Calu3 (cell line): ENCODE measurements at regions not wholly inside any gene's neighbourhood (a gene's known extent, or its start where the extent isn't known, plus 50 kb on each side); places are given as distances from the start of the nearest gene placed in this dataset.

Experiments
- BruUV-seq: library from RNA; stranded (reverse); fragments of 400-500 nt; replicated peaks from 2 replicates; lab custom pipeline; 2021; lab: Mats Ljungman, UMichigan
- CTCF ChIA-PET: fragments of 300-600 bp; sonication (Branson Sonifier 250); formaldehyde crosslinking; loops from one replicate; lab custom pipeline; 2022; ENCODE audit warnings: antibody characterized with exemption; lab: Charles Lee
- DNase-seq: peaks from one replicate; pipeline ENCODE4 v3.0.0; 2022
- H3K27ac Mint-ChIP-seq: one replicate; pipeline ENCODE4 v1.8.0; 2022; ENCODE audit warnings: mixed read lengths; ENCODE audit not compliant: unreplicated experiment
- H3K27me3 Mint-ChIP-seq: one replicate; pipeline ENCODE4 v1.8.0; 2022; ENCODE audit warnings: mixed read lengths; ENCODE audit not compliant: unreplicated experiment
- H3K36me3 Mint-ChIP-seq: one replicate; pipeline ENCODE4 v1.8.0; 2022; ENCODE audit warnings: mild to moderate bottlenecking, moderate library complexity, mixed read lengths; ENCODE audit not compliant: insufficient read depth, unreplicated experiment
- H3K4me1 Mint-ChIP-seq: one replicate; pipeline ENCODE4 v1.8.0; 2022; ENCODE audit warnings: mild to moderate bottlenecking, low read depth, mixed read lengths; ENCODE audit not compliant: unreplicated experiment
- H3K4me3 Mint-ChIP-seq: one replicate; pipeline ENCODE4 v1.8.0; 2022; ENCODE audit warnings: mild to moderate bottlenecking, low read depth, moderate library complexity, mixed read lengths; ENCODE audit not compliant: unreplicated experiment
- H3K9me3 Mint-ChIP-seq: one replicate; pipeline ENCODE4 v1.8.0; 2022; ENCODE audit warnings: low read depth, mixed read lengths; ENCODE audit not compliant: unreplicated experiment
- CTCF ChIP-seq: fragments of 200-600 bp; IDR thresholded peaks from one replicate; pipeline ENCODE4 v1.8.0; 2022; ENCODE audit warnings: antibody characterized with exemption; ENCODE audit not compliant: unreplicated experiment
- intact Hi-C: fragments of 100-400 bp; cut with micrococcal nuclease; formaldehyde crosslinking; loops from one replicate; pipeline ENCODE4 v1.10.0; 2022; ENCODE audit not compliant: unreplicated experiment

- TF ChIP-seq CTCF: no peak
- CTCF ChIA-PET: interaction anchor here (0.5 to 1.1 kb wide), 2 partner anchors 45 to 264 kb away, joined by 3 to 4 read pairs; no protein-coding TSS in a partner anchor
- H3K27ac Mint-ChIP-seq: no peak overlapping the region
- no peak for DNase-seq
- no peaks in the 10 kb centered on the region for H3K27me3 Mint-ChIP-seq
- H3K36me3 Mint-ChIP-seq: peaks cover 6% of the 10 kb centered on the region
- BruUV-seq: no TSS peak
- H3K4me3 Mint-ChIP-seq: no peak overlapping the region
- peaks cover 44% of the 10 kb centered on the region for H3K4me1 Mint-ChIP-seq
- intact Hi-C loops: no loop called here
- H3K9me3 Mint-ChIP-seq: no peaks in the 10 kb centered on the region
These were observed 212.1 kb upstream of the MARCKS start for GRCh38 chr6:113644861-113645575.

- intact Hi-C loops: no loop called here
- no peak for TF ChIP-seq CTCF
- peaks cover 48% of the 10 kb centered on the region for H3K4me1 Mint-ChIP-seq
- no peaks in the 10 kb centered on the region for H3K27me3 Mint-ChIP-seq
- no peak overlapping the region for H3K4me3 Mint-ChIP-seq
- peaks cover 6% of the 10 kb centered on the region for H3K36me3 Mint-ChIP-seq
- H3K27ac Mint-ChIP-seq: no peak overlapping the region
- no peak for DNase-seq
- CTCF ChIA-PET: interaction anchor here (0.5 to 1.1 kb wide), 2 partner anchors 45 to 264 kb away, joined by 3 to 4 read pairs; no protein-coding TSS in a partner anchor
- no peaks in the 10 kb centered on the region for H3K9me3 Mint-ChIP-seq
- BruUV-seq: no TSS peak
These were observed 211.6 kb upstream of the MARCKS start for GRCh38 chr6:113645576-113645970.

GRCh38 chr6:113645986-113646385 lies 211.2 kb upstream of the MARCKS start:
- no peak for DNase-seq
- CTCF ChIA-PET: interaction anchor here (1.1 kb wide), 1 partner anchor 263 kb away, joined by 3 read pairs; no protein-coding TSS in a partner anchor
- Mint-ChIP-seq H3K27me3 (no peaks in the 10 kb centered on the region), H3K9me3 (no peaks in the 10 kb centered on the region), H3K27ac (no peak overlapping the region), H3K4me1 (peaks cover 48% of the 10 kb centered on the region), H3K4me3 (no peak overlapping the region), H3K36me3 (peaks cover 6% of the 10 kb centered on the region)
- BruUV-seq: no TSS peak
- no peak for TF ChIP-seq CTCF
- intact Hi-C loops: no loop called here

GRCh38 chr6:113646701-113647100 lies 210.4 kb upstream of the MARCKS start:
- Mint-ChIP-seq H3K27me3 (no peaks in the 10 kb centered on the region), H3K4me3 (no peak overlapping the region), H3K36me3 (peaks cover 6% of the 10 kb centered on the region), H3K4me1 (peaks cover 48% of the 10 kb centered on the region), H3K9me3 (no peaks in the 10 kb centered on the region), H3K27ac (no peak overlapping the region)
- TF ChIP-seq CTCF: no peak
- DNase-seq: no peak
- BruUV-seq: no TSS peak
- intact Hi-C loops: no loop called here
- CTCF ChIA-PET: no interaction called here
